ENCODE measurements at regions not wholly inside any gene's neighbourhood (a gene's known extent, or its start where the extent isn't known, plus 50 kb on each side); places are given as distances from the start of the nearest gene placed in this dataset.

DNA sequence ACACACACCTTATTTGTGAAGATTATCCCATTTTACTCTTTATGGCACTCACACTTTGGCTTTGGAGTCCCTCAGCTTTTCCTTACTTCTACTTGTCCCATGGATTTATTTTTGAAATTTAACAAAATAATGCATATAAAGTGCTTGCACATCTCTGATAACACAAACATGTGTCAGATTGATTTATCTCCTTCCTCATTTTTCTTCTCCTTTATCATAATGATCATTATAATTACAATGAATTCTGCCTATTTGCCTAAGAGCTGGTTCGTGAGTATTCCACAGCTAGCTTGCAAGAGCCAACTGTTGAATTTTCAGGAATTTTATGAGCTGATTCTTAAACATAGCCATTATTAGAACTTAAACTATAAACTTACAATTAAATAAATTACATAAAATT is 347.7 kb downstream of the CHSY3 start:
- DNase-seq (ENCODE audit: low spot score) = no peak

DNA sequence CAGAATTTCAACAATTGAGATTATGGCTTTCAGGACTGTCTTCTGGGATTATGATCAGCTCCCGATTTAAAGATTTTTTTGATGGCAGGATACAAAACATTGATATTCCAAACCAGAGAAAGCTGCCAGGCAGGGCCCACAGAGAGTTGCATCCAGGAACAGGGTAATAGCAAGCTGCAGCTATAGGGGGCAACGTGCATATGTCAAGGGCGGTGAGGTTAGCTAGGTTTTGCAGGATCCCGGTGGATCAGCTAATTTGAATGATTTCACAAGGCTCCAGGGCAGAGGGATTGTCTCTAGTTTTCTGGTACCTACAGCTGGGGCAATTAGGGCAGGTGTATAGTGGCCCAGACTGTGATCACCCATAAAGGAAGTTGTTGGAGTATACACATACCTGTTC is 339.4 kb downstream of the CHSY3 start:
- no peak for DNase-seq (ENCODE audit: low spot score)

DNA sequence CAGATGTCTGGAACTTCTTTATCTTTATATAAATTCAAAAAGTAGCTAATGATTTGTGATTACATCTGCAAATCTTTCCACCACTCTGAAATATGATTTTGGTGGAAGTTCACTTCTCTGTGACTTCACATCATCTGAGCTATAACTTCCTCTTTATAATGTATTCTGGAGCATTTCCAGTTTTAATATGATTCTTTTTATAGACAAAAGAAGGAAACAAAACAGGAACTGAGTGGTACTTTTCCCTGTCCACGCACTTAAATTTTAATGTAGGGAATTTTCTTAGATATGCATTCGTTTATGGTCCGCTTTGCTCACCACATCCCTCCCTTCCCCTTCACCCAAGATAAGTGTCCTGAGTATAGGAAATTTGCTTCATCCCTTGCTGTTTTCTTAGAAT is 333.5 kb downstream of the CHSY3 start:
- DNase-seq (ENCODE audit: low spot score) = no peak
